Endothelial cell of umbilical vein (primary cell): ENCODE measurements at regions not wholly inside any gene's neighbourhood (a gene's known extent, or its start where the extent isn't known, plus 50 kb on each side); places are given as distances from the start of the nearest gene placed in this dataset.

Source experiments
- BruUV-seq: library from RNA; stranded (reverse); fragments of 400-500 nt; replicated peaks from 2 replicates; lab custom pipeline; 2021; lab: Mats Ljungman, UMichigan
- CTCF ChIA-PET: fragments of 300-600, 350-600 bp; sonication (Branson Sonifier 250); formaldehyde crosslinking; loops from one replicate; lab custom pipeline; 2021; ENCODE audit warnings: antibody characterized with exemption, inconsistent platforms; lab: Charles Lee
- POLR2A ChIA-PET: fragments of 300-600, 350-600 bp; sonication (Branson Sonifier 250); formaldehyde crosslinking; loops from one replicate; lab custom pipeline; 2021; ENCODE audit warnings: antibody characterized with exemption, inconsistent platforms; lab: Charles Lee
- DNase-seq: peaks from one replicate; pipeline ENCODE4 v3.0.0-alpha.2; 2011; ENCODE audit warnings: low read depth, low spot score
- FAIRE-seq: peaks from 2 replicates; lab custom pipeline; 2011; peaks lifted over from hg19 to GRCh38; lab: Jason Lieb, UNC
- H2AFZ ChIP-seq: 2 replicates; pipeline ENCODE4 v1.6.0; 2012; ENCODE audit warnings: low read depth, low read length, control low read depth, inconsistent platforms
- H3K27ac ChIP-seq: 2 replicates; pipeline ENCODE4 v1.5.1; 2011; ENCODE audit warnings: low read depth, mild to moderate bottlenecking, control low read depth, low read length, moderate library complexity; ENCODE audit not compliant: insufficient read depth
- H3K27me3 ChIP-seq, 2 experiments: 2 replicates each; pipeline versions ENCODE4 v1.6.0 to v1.6.1; 2011; ENCODE audit warnings: low read length in 2 of 2, mixed read lengths in 1 of 2; ENCODE audit not compliant: control insufficient read depth in 2 of 2, insufficient read depth in 2 of 2
- H3K36me3 ChIP-seq, 2 experiments: 2 replicates in 1 of 2; 3 replicates in 1 of 2; pipeline ENCODE4 v1.5.1; 2011; ENCODE audit warnings: low read length in 2 of 2, mild to moderate bottlenecking in 1 of 2, moderate library complexity in 1 of 2; ENCODE audit not compliant: control insufficient read depth in 2 of 2, insufficient read depth in 2 of 2; ENCODE audit errors: extremely low read depth in 1 of 2
- H3K4me1 ChIP-seq: 3 replicates; pipeline ENCODE4 v1.5.1; 2011; ENCODE audit warnings: mild to moderate bottlenecking, low read length; ENCODE audit not compliant: control insufficient read depth, insufficient read depth; ENCODE audit errors: extremely low read depth
- H3K4me2 ChIP-seq: 2 replicates; pipeline ENCODE4 v1.6.1; 2011; ENCODE audit warnings: low read length, control low read depth, mixed read lengths; ENCODE audit not compliant: insufficient read depth
- H3K4me3 ChIP-seq, 3 experiments: fragments of 200-600 bp in 1 of 3; sonication (generic), shearing (Covaris generic) in 1 of 3; replicated peaks in 1 of 3; 2 replicates each; pipeline ENCODE4 v1.5.1; 2011 to 2016; ENCODE audit warnings: control low read depth in 3 of 3, low read length in 3 of 3, mild to moderate bottlenecking in 2 of 3, inconsistent platforms in 1 of 3, low read depth in 1 of 3, moderate library complexity in 1 of 3; ENCODE audit not compliant: insufficient read depth in 1 of 3
- H3K79me2 ChIP-seq: 2 replicates; pipeline ENCODE4 v1.6.0; 2012; ENCODE audit warnings: low read length, inconsistent platforms; ENCODE audit not compliant: control insufficient read depth, insufficient read depth
- H3K9ac ChIP-seq: replicated peaks from 2 replicates; pipeline ENCODE3; 2011; ENCODE audit warnings: low read length, control low read depth; ENCODE audit not compliant: insufficient read depth; ENCODE audit errors: extremely low read depth
- H3K9me1 ChIP-seq: replicated peaks from 3 replicates; pipeline ENCODE4 v1.6.0; 2011; ENCODE audit warnings: mild to moderate bottlenecking, low read length; ENCODE audit not compliant: control insufficient read depth, insufficient read depth; ENCODE audit errors: extremely low read depth
- H3K9me3 ChIP-seq: replicated peaks from 2 replicates; pipeline ENCODE4 v1.5.1; 2012; ENCODE audit warnings: low read length, inconsistent platforms; ENCODE audit not compliant: control insufficient read depth, insufficient read depth
- H4K20me1 ChIP-seq: replicated peaks from 2 replicates; pipeline ENCODE3; 2011; ENCODE audit warnings: mild to moderate bottlenecking, low read length; ENCODE audit not compliant: control insufficient read depth, insufficient read depth; ENCODE audit errors: extremely low read depth
- EZH2 ChIP-seq: IDR thresholded peaks from 2 replicates; pipeline ENCODE4 v1.6.1; 2012; ENCODE audit warnings: borderline replicate concordance, low read depth, mild to moderate bottlenecking, moderate library complexity, low read length, inconsistent platforms; ENCODE audit not compliant: severe bottlenecking
- FOS ChIP-seq: IDR thresholded peaks from 2 replicates; pipeline ENCODE4 v1.6.1; 2011; ENCODE audit warnings: mild to moderate bottlenecking, low read length, moderate library complexity, borderline replicate concordance; ENCODE audit not compliant: insufficient read depth
- GATA2 ChIP-seq: IDR thresholded peaks from 2 replicates; pipeline ENCODE4 v1.7.0; 2011; ENCODE audit warnings: low read depth, mild to moderate bottlenecking, moderate library complexity, mixed read lengths, low read length; ENCODE audit not compliant: insufficient read length, insufficient read depth
- JUN ChIP-seq: IDR thresholded peaks from 2 replicates; pipeline ENCODE4 v1.6.1; 2011; ENCODE audit warnings: borderline replicate concordance, low read depth; ENCODE audit not compliant: insufficient read length, insufficient read depth
- MYC ChIP-seq: IDR thresholded peaks from one replicate; pipeline ENCODE4 v1.6.1; 2011; ENCODE audit warnings: mild to moderate bottlenecking, low read depth, low read length
- POLR2A ChIP-seq: IDR thresholded peaks from 2 replicates; pipeline ENCODE4 v1.6.1; 2012; ENCODE audit warnings: low read depth, mild to moderate bottlenecking, control low read depth, low read length
- POLR2AphosphoS5 ChIP-seq: IDR thresholded peaks from 2 replicates; pipeline ENCODE4 v1.6.1; 2012; ENCODE audit warnings: low read depth, mild to moderate bottlenecking, control low read depth, low read length, moderate library complexity; ENCODE audit not compliant: insufficient read depth
- dilution Hi-C: fragments of 300-500 bp; cut with MboI; formaldehyde crosslinking; loops from one replicate; pipeline ENCODE4 v1.15.0; 2019; ENCODE audit warnings: low sequenced_read_pairs; ENCODE audit not compliant: extremely low pct_ligation_motif_present
- intact Hi-C: fragments of 100-400 bp; cut with micrococcal nuclease; formaldehyde crosslinking; loops from one replicate; pipeline ENCODE4 v1.10.0; 2022
- TF ChIP-seq, protein P1 (sequence below): IDR thresholded peaks from 2 replicates; pipeline ENCODE4 v1.6.1; 2011; ENCODE audit not compliant: insufficient read depth, insufficient read length
- TF ChIP-seq, protein P2 (sequence below), 2 donors: IDR thresholded peaks; 1 replicate in 1 of 2; 2 replicates in 1 of 2; pipeline ENCODE4 v1.5.1; 2011; ENCODE audit warnings: low read length in 2 of 2, mild to moderate bottlenecking in 2 of 2, moderate library complexity in 2 of 2, control low read depth in 1 of 2, inconsistent platforms in 1 of 2, low read depth in 1 of 2; ENCODE audit not compliant: insufficient read depth in 1 of 2; ENCODE audit errors: extremely low read depth in 1 of 2

DNA sequence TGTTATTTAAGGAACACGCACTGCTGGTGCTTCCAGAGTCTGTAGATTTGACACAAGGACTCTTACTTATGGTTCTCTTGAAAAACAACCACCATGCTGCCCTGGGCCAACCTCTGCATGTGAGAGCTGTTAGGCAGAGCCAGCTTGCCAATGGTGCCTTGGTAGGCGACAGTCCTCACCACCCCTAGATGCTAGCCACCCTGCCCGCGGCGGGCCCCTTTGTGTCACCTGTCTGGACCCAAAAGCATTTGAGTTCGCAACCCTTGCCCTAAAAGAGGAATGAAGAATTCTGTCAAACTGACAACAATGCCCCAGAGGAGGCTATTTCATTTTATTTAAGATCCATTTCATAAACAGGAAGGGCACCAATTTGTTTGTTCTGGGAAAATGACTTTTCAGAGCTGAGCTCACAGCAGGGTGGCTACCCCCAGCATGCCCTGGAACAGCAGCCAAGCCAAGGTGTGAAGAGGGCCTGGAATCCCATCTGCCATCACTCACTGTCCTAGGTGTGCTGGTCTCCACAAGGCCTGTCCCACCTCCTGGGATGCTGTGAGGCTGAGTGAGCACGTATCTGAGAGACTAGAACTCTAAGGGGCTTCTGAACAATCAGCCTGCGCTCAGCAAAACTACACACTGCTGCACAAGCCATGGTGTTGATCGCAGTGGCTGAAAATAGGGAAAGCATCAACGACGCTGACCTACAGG, 63.8 kb upstream of the FZD10 start:
- Histone ChIP-seq H3K9me1 (no peaks in the 10 kb centered on the region), H2AFZ (no peak overlapping the region), H3K27ac (no peak overlapping the region), H4K20me1 (no peaks in the 10 kb centered on the region), H3K9me3 (peaks cover 6% of the 10 kb centered on the region), H3K79me2 (no peaks in the 10 kb centered on the region), H3K9ac (no peak overlapping the region), H3K27me3 (no peaks in the 10 kb centered on the region), H3K4me1 (no peaks in the 10 kb centered on the region), H3K4me2 (no peak overlapping the region), H3K36me3 (no peaks in the 10 kb centered on the region), H3K4me3 (no peak overlapping the region)
- ChIA-PET CTCF (no interaction called here), POLR2A (no interaction called here)
- no peak for DNase-seq
- no peak for TF ChIP-seq MYC
- TF ChIP-seq, protein P1, sequence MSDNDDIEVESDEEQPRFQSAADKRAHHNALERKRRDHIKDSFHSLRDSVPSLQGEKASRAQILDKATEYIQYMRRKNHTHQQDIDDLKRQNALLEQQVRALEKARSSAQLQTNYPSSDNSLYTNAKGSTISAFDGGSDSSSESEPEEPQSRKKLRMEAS = no peak
- TF ChIP-seq POLR2AphosphoS5 = no peak
- TF ChIP-seq GATA2 = no peak
- TF ChIP-seq POLR2A = no peak
- no peak for TF ChIP-seq JUN
- TF ChIP-seq FOS = no peak
- no peak for TF ChIP-seq EZH2
- TF ChIP-seq, protein P2, sequence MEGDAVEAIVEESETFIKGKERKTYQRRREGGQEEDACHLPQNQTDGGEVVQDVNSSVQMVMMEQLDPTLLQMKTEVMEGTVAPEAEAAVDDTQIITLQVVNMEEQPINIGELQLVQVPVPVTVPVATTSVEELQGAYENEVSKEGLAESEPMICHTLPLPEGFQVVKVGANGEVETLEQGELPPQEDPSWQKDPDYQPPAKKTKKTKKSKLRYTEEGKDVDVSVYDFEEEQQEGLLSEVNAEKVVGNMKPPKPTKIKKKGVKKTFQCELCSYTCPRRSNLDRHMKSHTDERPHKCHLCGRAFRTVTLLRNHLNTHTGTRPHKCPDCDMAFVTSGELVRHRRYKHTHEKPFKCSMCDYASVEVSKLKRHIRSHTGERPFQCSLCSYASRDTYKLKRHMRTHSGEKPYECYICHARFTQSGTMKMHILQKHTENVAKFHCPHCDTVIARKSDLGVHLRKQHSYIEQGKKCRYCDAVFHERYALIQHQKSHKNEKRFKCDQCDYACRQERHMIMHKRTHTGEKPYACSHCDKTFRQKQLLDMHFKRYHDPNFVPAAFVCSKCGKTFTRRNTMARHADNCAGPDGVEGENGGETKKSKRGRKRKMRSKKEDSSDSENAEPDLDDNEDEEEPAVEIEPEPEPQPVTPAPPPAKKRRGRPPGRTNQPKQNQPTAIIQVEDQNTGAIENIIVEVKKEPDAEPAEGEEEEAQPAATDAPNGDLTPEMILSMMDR (IDR thresholded peaks at IDR 0.05; ENCODE audit: extremely low read depth in 1 of 2, insufficient read depth in 1 of 2, low read depth in 1 of 2, low read length in 2 of 2) = no peak
- dilution Hi-C loops (no loop called here), intact Hi-C loops (no loop called here)
- BruUV-seq = no TSS peak
- no peak for FAIRE-seq
